ENCODE measurements at regions not wholly inside any gene's neighbourhood (a gene's known extent, or its start where the extent isn't known, plus 50 kb on each side); places are given as distances from the start of the nearest gene placed in this dataset.

DNA sequence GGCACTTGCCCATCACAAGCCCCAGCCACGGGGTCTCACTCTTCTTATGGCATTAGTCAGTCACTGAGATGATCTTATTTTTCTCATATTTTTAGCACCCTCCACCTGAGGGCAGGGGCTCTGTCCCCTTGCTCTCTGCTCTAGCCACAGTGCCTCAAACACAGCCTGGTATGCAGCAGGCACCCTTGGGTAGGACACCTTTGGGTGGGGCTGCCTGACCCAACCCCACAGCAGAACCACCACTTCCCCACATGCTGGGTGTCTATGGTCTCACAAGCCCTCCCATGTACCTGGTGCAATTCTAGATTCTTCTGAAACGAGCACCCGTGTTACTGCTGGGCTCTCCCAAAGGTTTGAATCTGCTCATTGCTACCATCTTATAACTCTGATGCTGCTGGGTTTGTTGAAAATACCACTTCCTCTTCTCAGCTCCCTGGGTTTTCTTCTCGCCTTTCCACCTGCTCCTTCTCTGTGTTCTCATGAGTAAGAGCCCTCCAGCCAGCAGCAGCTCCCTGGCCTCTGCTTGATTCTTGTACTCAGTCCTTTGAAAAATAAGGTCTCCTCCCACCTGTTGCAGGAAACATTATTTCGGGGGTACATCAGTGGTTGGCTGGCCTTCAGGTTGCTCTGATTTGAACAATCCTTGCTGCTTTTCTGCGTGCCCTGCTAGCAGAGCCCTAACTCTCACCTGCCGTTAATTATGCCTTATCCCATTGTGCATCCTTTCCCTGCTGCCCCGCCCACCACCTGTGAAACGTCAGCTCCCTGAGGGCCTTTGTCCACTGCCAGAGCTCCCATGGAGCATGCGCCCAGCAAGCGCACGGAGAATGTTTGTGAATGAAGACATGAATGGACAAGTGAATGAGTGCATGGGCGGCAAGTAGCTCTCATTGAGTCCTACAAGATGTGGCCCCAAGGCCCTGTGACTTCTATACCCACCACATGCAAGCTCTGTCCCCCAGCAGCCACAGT, 1181.6 kb downstream of the TBC1D22A start:
- no peak for DNase-seq (ENCODE audit: low read depth in 4 of 4, low spot score in 3 of 4)

- no peak for DNase-seq (ENCODE audit: low read depth in 4 of 4, low spot score in 3 of 4)
These were observed 1177.8 kb downstream of the TBC1D22A start for GRCh38 chr22:47940211-47940610.

GRCh38 chr22:47933891-47934290, 1171.4 kb downstream of the TBC1D22A start:
- DNase-seq (ENCODE audit: low read depth in 4 of 4, low spot score in 3 of 4) = no peak

DNA sequence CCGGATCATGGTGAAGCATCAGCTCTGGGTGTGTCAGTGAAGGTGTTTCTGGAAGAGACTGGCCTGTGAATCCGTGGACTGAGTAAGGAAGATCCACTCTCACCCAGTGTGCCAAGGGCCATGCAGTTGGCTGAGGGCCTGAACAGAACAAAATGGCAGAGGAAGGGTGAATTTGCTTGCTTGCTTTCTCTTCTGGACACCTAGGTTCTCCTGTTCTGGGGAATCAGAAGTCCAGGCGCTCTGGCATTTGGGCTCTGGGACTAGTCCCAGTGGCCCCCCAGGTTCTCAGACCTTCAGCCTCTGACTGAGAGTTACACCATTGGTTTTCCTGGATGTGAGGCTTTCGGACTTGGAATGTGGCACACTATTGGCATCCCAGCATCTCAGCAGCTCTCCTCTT, 1170.8 kb downstream of the TBC1D22A start:
- DNase-seq (ENCODE audit: low read depth in 4 of 4, low spot score in 3 of 4) = no peak

DNA sequence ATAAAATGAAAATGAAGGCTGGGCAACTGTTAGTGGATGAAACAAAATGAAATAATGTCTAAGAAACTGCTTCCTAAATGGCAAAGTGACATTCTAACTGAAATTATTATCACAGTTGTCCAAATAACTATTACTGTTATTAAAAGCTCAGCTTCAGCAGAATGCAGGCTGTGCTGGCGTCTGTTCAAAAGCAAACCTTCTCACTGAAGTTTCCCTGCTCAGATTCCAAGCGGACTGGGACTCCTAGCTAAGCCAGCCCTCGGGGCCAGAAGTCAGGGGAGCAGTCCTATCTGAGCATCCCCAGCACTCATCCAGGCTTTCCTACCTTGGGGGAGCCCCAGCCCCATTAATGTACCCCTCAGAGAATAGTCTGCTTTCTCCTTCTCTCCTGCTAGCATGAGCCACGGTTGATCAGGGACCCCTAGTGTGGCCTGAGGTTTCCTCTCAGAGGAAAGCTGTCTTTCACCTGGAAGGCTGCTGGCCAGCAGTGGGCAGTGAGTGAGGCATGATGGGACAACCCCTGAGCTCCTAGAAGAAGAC, 1167.3 kb downstream of the TBC1D22A start:
- DNase-seq (ENCODE audit: low read depth in 4 of 4, low spot score in 3 of 4) = no peak

- no peak for DNase-seq (ENCODE audit: low read depth in 4 of 4, low spot score in 3 of 4)
These were observed 1166.6 kb downstream of the TBC1D22A start for GRCh38 chr22:47929073-47929472.

DNA sequence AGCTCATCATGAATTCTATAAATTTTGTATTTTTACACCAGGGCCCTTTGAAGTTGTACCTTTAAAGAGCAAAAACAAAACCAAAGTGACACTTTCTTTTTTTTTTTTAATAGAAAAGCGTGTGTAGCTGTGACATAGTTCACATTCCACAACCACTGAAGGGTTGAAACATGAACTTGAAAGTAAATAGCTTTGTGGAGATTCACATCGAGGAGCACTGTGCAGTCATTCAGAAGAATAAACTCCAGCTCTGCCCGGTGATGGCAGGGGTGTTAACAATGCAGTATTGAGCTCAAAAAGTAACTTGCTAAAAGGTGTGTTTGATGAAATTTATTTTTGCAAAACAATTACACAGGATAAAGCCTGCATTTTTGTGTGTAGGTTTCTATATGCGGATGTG, 1166.2 kb downstream of the TBC1D22A start:
- DNase-seq (ENCODE audit: low read depth in 4 of 4, low spot score in 3 of 4) = peak in 3 of 4 donors; percentile 27 to 48 (median 28)

DNA sequence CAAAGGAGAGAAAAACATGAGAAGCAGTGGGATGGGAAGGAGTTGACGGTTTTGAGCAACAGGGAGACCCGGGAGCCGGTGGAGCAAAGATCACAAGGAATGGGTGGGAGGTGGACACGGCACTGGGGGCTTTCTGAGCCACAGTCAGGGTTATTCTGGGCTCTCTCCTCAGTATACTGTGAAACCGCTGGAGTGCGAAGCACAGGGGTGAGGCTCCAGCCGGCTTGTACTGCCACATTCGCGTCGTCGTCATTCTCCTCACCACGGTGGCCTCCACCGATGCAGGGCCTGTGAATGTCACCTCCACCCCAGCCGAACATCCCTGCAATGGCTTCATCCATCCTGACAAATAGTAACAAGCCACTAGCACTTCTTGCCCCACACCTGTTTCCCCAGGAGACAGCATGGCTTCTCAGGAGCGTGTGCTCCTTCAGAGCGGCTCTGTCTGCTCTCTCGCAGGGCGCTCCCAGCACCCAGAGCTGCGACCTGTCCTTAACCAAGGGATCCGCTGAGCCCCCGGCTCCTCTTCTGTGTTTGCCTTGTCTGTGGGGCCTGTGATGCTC, 1165.3 kb downstream of the TBC1D22A start:
- DNase-seq (ENCODE audit: low read depth in 4 of 4, low spot score in 3 of 4) = no peak

DNA sequence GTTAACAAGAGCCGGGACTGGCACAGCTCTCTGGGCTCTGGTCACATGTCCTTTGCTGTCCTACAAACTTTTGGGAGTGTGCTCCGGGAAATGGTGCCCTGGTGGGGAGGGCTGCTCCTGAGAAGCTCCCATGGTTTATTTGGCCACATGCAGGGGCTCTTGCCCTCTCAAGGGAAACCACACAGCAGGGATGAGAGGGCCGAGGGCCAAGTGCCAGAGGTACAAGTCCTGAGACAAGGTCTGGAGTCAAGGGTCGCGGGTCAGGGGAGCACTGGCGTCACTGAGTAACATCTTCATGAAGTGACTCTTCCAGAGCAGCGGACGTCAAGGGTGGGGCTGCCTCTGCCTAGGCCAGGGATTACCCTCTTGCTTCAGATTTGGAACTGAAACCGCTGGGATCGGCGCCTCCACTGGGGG, 1160.6 kb downstream of the TBC1D22A start:
- no peak for DNase-seq (ENCODE audit: low read depth in 4 of 4, low spot score in 3 of 4)

- no peak for DNase-seq (ENCODE audit: low read depth in 4 of 4, low spot score in 3 of 4)
These were observed 1159.5 kb downstream of the TBC1D22A start for GRCh38 chr22:47921906-47922305.

DNA sequence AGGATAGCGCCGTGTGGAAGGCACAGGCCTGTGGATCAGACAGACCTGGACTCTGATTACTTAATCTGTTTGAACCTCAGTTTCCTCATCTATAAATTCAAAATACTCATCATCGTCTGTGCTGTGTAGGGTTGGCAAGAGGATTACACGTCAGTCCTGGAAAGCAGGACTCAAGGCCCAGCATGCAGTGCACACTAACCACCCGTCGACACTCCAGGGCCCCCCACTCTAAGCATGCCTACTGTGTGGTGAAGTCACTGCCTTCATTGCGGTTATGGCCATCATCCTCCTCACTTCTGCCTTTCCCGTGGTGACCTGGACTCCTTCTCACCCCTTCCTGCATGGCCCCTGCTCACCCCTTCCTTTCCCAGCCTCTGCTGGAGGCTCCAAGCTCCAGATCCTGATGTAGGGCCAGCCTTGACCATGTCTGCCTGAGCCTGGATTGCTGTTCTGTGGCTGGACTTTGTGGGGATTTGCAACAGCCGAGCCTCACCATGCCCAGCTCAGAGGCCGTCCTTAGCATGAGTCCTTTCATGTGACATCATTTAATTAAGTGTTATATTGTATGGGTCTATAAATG, 1158.0 kb downstream of the TBC1D22A start:
- DNase-seq (ENCODE audit: low read depth in 4 of 4, low spot score in 3 of 4) = no peak

- no peak for DNase-seq (ENCODE audit: low read depth in 4 of 4, low spot score in 3 of 4)
These were observed 1157.4 kb downstream of the TBC1D22A start for GRCh38 chr22:47919893-47920292.

DNA sequence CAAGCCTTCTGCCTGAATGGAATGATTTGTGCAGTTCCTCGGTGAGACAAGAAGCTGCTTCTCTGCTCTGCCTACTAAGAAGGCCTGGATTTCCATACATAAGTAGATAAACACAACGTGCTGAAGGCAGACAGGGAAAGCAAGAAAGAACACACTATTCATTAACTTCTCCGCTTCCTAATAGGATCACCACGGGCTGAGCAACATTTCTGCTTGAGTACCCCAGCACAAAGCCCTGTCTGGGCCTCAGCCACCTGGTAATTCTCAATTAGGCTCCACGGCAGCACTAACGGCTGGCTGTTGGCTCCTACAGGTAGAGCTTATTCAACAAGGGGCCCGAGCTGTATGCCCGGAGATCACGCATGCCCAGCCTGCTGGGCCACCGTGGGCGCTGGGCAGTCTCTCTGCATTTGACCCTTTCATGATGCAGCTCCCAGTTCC, 1156.6 kb downstream of the TBC1D22A start:
- DNase-seq (ENCODE audit: low read depth in 4 of 4, low spot score in 3 of 4) = peak; percentile 26 to 51 (median 40)

DNA sequence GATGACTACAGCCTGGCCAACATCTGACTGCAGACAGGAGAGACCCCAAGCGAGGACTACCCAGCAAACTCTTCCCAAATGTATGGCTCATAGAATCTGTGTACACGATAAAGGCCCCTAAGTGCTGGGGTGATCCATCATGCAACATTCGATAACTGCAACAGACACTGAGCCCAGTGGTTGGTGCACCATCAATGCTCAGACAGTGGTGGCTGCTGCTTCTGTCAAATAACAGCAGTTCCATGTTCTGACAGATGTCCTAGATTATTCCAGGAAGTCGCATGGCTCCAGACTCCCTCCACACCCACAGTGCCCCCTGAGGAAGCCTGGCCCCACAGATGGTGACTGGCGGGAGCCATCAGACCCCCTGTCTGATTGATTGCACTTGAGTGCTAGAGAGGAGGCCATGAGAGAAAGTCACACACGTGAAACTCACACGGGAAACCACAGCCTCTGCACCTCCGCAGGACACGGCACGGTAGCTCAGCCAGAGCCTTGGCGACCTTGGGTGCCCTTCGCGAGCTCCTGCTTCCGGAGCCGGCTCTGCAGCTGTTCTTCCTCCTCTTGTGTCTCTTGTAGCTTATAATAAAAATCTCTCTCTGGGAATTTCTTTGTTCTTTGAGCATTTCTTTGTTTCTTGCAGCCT, 1155.9 kb downstream of the TBC1D22A start:
- DNase-seq (ENCODE audit: low read depth in 4 of 4, low spot score in 3 of 4) = peak in 2 of 4 donors; percentile 14 to 18

GRCh38 chr22:47914481-47915097, 1152.1 kb downstream of the TBC1D22A start:
- no peak for DNase-seq (ENCODE audit: low read depth in 4 of 4, low spot score in 3 of 4)

DNA sequence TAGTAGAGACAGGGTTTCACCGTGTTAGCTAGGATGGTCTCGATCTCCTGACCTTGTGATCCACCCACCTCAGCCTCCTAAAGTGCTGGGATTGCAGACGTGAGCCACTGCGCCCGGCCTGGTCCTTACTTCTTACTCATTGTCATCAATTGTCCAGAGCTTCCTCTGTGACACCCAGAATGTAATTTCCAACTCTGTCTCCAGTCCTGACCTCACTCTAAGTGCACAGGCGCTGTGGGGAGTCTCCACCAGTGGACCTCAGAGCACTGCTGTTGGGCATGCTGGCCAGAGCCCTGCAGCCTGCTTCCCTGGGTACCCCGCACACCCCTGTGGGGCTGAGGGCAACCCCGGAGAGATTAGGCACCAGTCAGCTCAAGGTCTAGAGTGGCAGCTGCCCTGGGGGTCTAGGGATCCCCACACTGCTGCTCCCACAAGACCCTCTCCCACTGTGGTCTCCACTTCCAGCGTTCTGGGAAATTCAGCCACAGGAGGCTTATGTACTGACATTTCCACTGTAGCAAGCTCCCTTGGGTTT, 1140.3 kb downstream of the TBC1D22A start:
- no peak for DNase-seq (ENCODE audit: low read depth in 4 of 4, low spot score in 3 of 4)

GRCh38 chr22:47901911-47902310, 1139.5 kb downstream of the TBC1D22A start:
- no peak for DNase-seq (ENCODE audit: low read depth in 4 of 4, low spot score in 3 of 4)

- no peak for DNase-seq (ENCODE audit: low read depth in 4 of 4, low spot score in 3 of 4)
These were observed 1137.4 kb downstream of the TBC1D22A start for GRCh38 chr22:47899894-47900293.

DNA sequence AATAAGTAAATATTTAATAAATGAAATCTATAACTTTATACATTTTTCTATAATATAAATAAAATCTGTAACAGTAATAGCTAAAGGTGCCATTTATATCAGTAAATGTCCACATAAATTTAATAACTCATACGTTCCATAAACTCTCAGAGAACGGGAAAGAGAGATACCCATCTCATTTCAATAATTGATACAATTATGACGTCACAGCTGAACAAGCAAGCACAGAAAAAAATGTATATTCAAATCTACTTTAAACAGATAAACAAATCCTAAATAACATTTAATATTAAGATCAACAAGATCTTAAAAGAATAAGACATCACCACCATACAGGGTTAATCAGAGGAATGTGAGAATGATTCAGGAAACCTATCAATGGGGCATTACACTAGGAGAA, 1136.5 kb downstream of the TBC1D22A start:
- no peak for DNase-seq (ENCODE audit: low read depth in 4 of 4, low spot score in 3 of 4)

DNA sequence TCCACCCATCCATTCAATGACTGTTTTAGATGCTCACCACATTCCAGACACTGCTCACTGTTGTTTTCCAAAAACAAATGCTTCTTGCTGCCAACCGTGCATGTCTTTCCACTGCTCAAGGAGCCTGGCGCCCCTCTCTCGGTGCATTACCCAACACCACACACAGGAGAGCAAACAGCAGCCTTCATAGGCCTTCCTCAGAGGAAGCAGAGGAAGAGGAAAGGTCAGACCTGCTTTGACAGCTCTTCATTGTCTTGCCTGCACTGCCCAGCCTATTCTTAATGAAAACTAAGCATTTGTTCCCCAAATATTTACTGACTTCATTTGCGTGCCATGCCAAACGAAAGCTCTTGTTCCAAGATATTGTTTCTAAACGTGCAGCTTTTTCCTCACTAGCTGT, 1129.2 kb downstream of the TBC1D22A start:
- DNase-seq (ENCODE audit: low read depth in 4 of 4, low spot score in 3 of 4) = no peak
